ENCODE measurements at regions not wholly inside any gene's neighbourhood (a gene's known extent, or its start where the extent isn't known, plus 50 kb on each side); places are given as distances from the start of the nearest gene placed in this dataset.

GRCh38 chrX:95332530-95332929, 1352.1 kb upstream of the DIAPH2 start (continued):
- TF ChIP-seq CHD4 (IDR thresholded peaks at IDR 0.05; ENCODE audit: borderline replicate concordance, low read length): no peak
- TF ChIP-seq, protein P1, sequence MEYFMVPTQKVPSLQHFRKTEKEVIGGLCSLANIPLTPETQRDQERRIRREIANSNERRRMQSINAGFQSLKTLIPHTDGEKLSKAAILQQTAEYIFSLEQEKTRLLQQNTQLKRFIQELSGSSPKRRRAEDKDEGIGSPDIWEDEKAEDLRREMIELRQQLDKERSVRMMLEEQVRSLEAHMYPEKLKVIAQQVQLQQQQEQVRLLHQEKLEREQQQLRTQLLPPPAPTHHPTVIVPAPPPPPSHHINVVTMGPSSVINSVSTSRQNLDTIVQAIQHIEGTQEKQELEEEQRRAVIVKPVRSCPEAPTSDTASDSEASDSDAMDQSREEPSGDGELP (IDR thresholded peaks at IDR 0.05; ENCODE audit: borderline replicate concordance, low read depth): no peak

- intact Hi-C loops (cut with micrococcal nuclease; ENCODE audit: unreplicated experiment): no loop called here
Measured at GRCh38 chrX:95346856-95347255, 1337.8 kb upstream of the DIAPH2 start.

More at GRCh38 chrX:95346856-95347255, 1337.8 kb upstream of the DIAPH2 start:
- in situ Hi-C loops (cut with HindIII; ENCODE audit: extremely low pct_ligation_motif_present, low pct_unique_long_range_greater_than_20kb): no loop called here
- FAIRE-seq: no peak
- H3K4me2 ChIP-seq (ENCODE audit: low read depth, low read length): no peak overlapping the region
- 1% methylated on average over 3 of the region's 3 CpGs for WGBS (ENCODE audit: low lambda C conversion rate)
- no peak for TF ChIP-seq PRDM4 (CRISPR knock-in tag; IDR thresholded peaks at IDR 0.05; ENCODE audit: borderline replicate concordance)
- TF ChIP-seq NR2F6 (IDR thresholded peaks at IDR 0.05): no peak
- no peak for TF ChIP-seq NR2F6 (CRISPR knock-in tag; IDR thresholded peaks at IDR 0.05)
- no peak for TF ChIP-seq SIN3A (IDR thresholded peaks at IDR 0.05; ENCODE audit: borderline replicate concordance, low read depth, low read length)
- TF ChIP-seq TSC22D2 (CRISPR knock-in tag; IDR thresholded peaks at IDR 0.05; ENCODE audit: borderline replicate concordance): no peak
- no peak for TF ChIP-seq ZNF580 (CRISPR knock-in tag; IDR thresholded peaks at IDR 0.05; ENCODE audit: borderline replicate concordance, low read depth)
- TF ChIP-seq ZNF850 (CRISPR knock-in tag; conservative IDR thresholded peaks at IDR 0.05): no peak
- no peak for TF ChIP-seq ZNF672 (CRISPR knock-in tag; IDR thresholded peaks at IDR 0.05)
- TF ChIP-seq ZFYVE20 (CRISPR knock-in tag; IDR thresholded peaks at IDR 0.05; ENCODE audit: borderline replicate concordance, low read depth): no peak
- TF ChIP-seq ZFP62 (CRISPR knock-in tag; IDR thresholded peaks at IDR 0.05): no peak
- TF ChIP-seq SKI (IDR thresholded peaks at IDR 0.05; ENCODE audit: partially characterized antibody): no peak
- no peak for TF ChIP-seq MTA3 (CRISPR knock-in tag; IDR thresholded peaks at IDR 0.05)
- TF ChIP-seq SCMH1 (CRISPR knock-in tag; IDR thresholded peaks at IDR 0.05; ENCODE audit: borderline replicate concordance): no peak
- TF ChIP-seq TBX2 (CRISPR knock-in tag; IDR thresholded peaks at IDR 0.05; ENCODE audit: borderline replicate concordance): no peak
- TF ChIP-seq ZSCAN12 (CRISPR knock-in tag; IDR thresholded peaks at IDR 0.05): no peak
- TF ChIP-seq ZNF136 (CRISPR knock-in tag; IDR thresholded peaks at IDR 0.05; ENCODE audit: low read depth): no peak
- no peak for TF ChIP-seq TBP (CRISPR knock-in tag; IDR thresholded peaks at IDR 0.05)
- TF ChIP-seq ZNF792 (CRISPR knock-in tag; IDR thresholded peaks at IDR 0.05): no peak
- no peak for TF ChIP-seq ZFAT (CRISPR knock-in tag; conservative IDR thresholded peaks at IDR 0.05)
- no peak overlapping the region for H2AFZ ChIP-seq (ENCODE audit: low read length)
- H3K79me2 ChIP-seq (ENCODE audit: insufficient read depth, low read length): no peaks in the 10 kb centered on the region
- H3K9ac ChIP-seq (ENCODE audit: insufficient read depth, low read depth, low read length): no peak overlapping the region
- no peaks in the 10 kb centered on the region for H3K36me3 ChIP-seq (replicated peaks in 1 of 2; ENCODE audit: control insufficient read depth in 1 of 2, insufficient read depth in 2 of 2, low read length in 2 of 2)
- DNase-seq (ENCODE audit: low spot score): peak; percentile 0
- ChIA-PET POLR2A (no interaction called here), CTCF (ENCODE audit: low intra/inter-chr PET ratio, low total read pairs) (no interaction called here)
- H3K9me3 ChIP-seq (ENCODE audit: low read length): no peaks in the 10 kb centered on the region
- no peaks in the 10 kb centered on the region for H4K20me1 ChIP-seq (ENCODE audit: insufficient read depth, low read length)
- H3K27ac ChIP-seq (ENCODE audit: extremely low read length, insufficient read depth, low read length): no peak overlapping the region
- no peaks in the 10 kb centered on the region for H3K27me3 ChIP-seq (ENCODE audit: control insufficient read depth in 1 of 2, insufficient read depth in 2 of 2, low read length in 2 of 2)
- no TSS peak for BruUV-seq (replicated peaks)
- no peak overlapping the region for H3K4me3 ChIP-seq (replicated peaks in 1 of 3; ENCODE audit: insufficient read depth in 1 of 3, low read depth in 2 of 3, low read length in 3 of 3)
- H3K4me1 ChIP-seq (ENCODE audit: insufficient read depth, low read length): no peaks in the 10 kb centered on the region
- no peak for ATAC-seq

All from HepG2 (cell line).